GM06990 (cell line): ENCODE measurements at regions not wholly inside any gene's neighbourhood (a gene's known extent, or its start where the extent isn't known, plus 50 kb on each side); places are given as distances from the start of the nearest gene placed in this dataset.

ENCODE experiments used
- DNase-seq: peaks from one replicate; pipeline ENCODE4 v3.0.0-alpha.2; 2011; ENCODE audit not compliant: insufficient read length; ENCODE audit errors: extremely low read depth
- H3K27me3 ChIP-seq: replicated peaks from 2 replicates; pipeline ENCODE4 v1.6.0; 2011; ENCODE audit warnings: low read length; ENCODE audit not compliant: control insufficient read depth, insufficient read depth
- H3K36me3 ChIP-seq: 2 replicates; pipeline ENCODE4 v1.5.1; 2011; ENCODE audit warnings: low read length; ENCODE audit not compliant: control insufficient read depth, insufficient read depth
- H3K4me3 ChIP-seq: replicated peaks from 2 replicates; pipeline ENCODE4 v1.5.1; 2011; ENCODE audit warnings: low read depth, mild to moderate bottlenecking, control low read depth, low read length
- CTCF ChIP-seq: IDR thresholded peaks from 2 replicates; pipeline ENCODE4 v1.5.1; 2011; ENCODE audit warnings: low read length, control low read depth, mild to moderate bottlenecking, inconsistent platforms; ENCODE audit not compliant: insufficient read depth, poor library complexity, severe bottlenecking

GRCh38 chr7:10022480-10022879, 951.2 kb upstream of the PHF14 start:
- H3K27me3 ChIP-seq, result no peaks in the 10 kb centered on the region
- no peak for TF ChIP-seq CTCF
- H3K36me3 ChIP-seq, result no peaks in the 10 kb centered on the region
- DNase-seq, result no peak
- H3K4me3 ChIP-seq, result no peak overlapping the region

- Histone ChIP-seq H3K4me3 (no peak overlapping the region), H3K36me3 (no peaks in the 10 kb centered on the region), H3K27me3 (no peaks in the 10 kb centered on the region)
- DNase-seq, result no peak
- TF ChIP-seq CTCF, result no peak
Measured at GRCh38 chr7:10022957-10023356, 950.7 kb upstream of the PHF14 start.

GRCh38 chr7:10034843-10035556, 938.7 kb upstream of the PHF14 start:
- TF ChIP-seq CTCF, result no peak
- DNase-seq, result no peak
- no peaks in the 10 kb centered on the region for H3K27me3 ChIP-seq

GRCh38 chr7:10036693-10037092, 937.0 kb upstream of the PHF14 start:
- DNase-seq, result no peak
- Histone ChIP-seq H3K36me3 (no peaks in the 10 kb centered on the region), H3K27me3 (no peaks in the 10 kb centered on the region), H3K4me3 (no peak overlapping the region)
- no peak for TF ChIP-seq CTCF

More at GRCh38 chr7:10034843-10035556, 938.7 kb upstream of the PHF14 start:
- Histone ChIP-seq H3K4me3 (no peak overlapping the region), H3K36me3 (no peaks in the 10 kb centered on the region)

DNA sequence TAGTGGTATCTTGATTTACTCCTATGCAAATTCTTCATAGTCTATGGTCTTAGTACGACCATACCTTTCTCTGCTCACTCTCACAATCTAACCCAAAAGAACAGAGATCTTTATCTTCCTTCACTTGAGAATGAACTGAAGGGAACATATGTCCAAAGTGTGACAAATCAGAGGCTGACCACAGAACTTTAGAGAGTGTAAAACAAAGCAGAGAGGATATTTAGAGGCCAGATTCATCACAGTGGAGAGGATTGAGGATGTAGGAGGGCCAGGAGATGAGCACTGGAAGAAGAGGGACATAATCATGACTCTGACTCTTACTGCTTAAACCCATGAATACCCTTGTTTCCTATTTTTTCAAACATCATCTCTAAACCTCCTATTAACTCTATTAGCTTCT, 935.3 kb upstream of the PHF14 start:
- TF ChIP-seq CTCF, result no peak
- no peaks in the 10 kb centered on the region for H3K36me3 ChIP-seq
- no peaks in the 10 kb centered on the region for H3K27me3 ChIP-seq
- DNase-seq, result no peak
- no peak overlapping the region for H3K4me3 ChIP-seq

DNA sequence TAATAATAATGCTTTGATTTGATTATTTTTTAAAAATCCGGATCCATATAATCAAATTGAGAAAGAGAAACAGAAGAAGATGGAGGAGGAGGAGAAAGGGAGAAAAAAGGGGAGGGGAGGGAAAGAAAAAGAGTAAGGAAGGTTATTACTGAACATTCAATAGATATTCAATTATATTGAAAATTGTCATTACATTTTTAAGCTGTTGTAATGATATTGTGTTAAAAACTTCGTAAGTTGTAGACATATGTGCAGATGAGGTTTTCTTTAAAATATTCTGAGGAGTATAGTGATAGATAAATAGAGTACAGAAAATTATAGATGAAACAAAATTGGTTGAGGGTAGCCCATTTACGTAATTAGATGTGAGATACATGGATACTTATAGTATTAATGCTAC, 933.0 kb upstream of the PHF14 start:
- no peak for TF ChIP-seq CTCF
- Histone ChIP-seq H3K4me3 (no peak overlapping the region), H3K36me3 (no peaks in the 10 kb centered on the region), H3K27me3 (no peaks in the 10 kb centered on the region)
- DNase-seq, result no peak
